ENCODE measurements at regions not wholly inside any gene's neighbourhood (a gene's known extent, or its start where the extent isn't known, plus 50 kb on each side); places are given as distances from the start of the nearest gene placed in this dataset.

GRCh38 chr5:81846301-81846700 lies 95.4 kb upstream of the SSBP2 start:
- intact Hi-C loops (cut with micrococcal nuclease): no loop called here
- peaks cover 15% of the 10 kb centered on the region for H3K4me1 Mint-ChIP-seq
- no peaks in the 10 kb centered on the region for H3K27me3 Mint-ChIP-seq
- ChIA-PET CTCF (no interaction called here), POLR2A (no interaction called here)
- H3K9me3 Mint-ChIP-seq: no peaks in the 10 kb centered on the region
- no peak for ATAC-seq (ENCODE audit: low read depth)
- DNase-seq: no peak
- H3K36me3 Mint-ChIP-seq (ENCODE audit: low read depth): no peaks in the 10 kb centered on the region
- no peak for TF ChIP-seq CTCF (IDR thresholded peaks at IDR 0.05)
- no peak overlapping the region for H3K27ac Mint-ChIP-seq
- no peak overlapping the region for H3K4me3 Mint-ChIP-seq

- H3K4me3 Mint-ChIP-seq: no peak overlapping the region
- ChIA-PET CTCF (no interaction called here), POLR2A (no interaction called here)
- H3K27me3 Mint-ChIP-seq: no peaks in the 10 kb centered on the region
- ATAC-seq (ENCODE audit: low read depth) (no peak), DNase-seq (no peak)
- intact Hi-C loops (cut with micrococcal nuclease): no loop called here
- no peaks in the 10 kb centered on the region for H3K36me3 Mint-ChIP-seq (ENCODE audit: low read depth)
- no peaks in the 10 kb centered on the region for H3K4me1 Mint-ChIP-seq
- H3K27ac Mint-ChIP-seq: no peak overlapping the region
- no peak for TF ChIP-seq CTCF (IDR thresholded peaks at IDR 0.05)
- H3K9me3 Mint-ChIP-seq: no peaks in the 10 kb centered on the region
Measured at GRCh38 chr5:81843845-81844244, 92.9 kb upstream of the SSBP2 start.

GRCh38 chr5:81842795-81843398 lies 92.0 kb upstream of the SSBP2 start:
- POLR2A ChIA-PET: no interaction called here
- Mint-ChIP-seq H3K4me1 (peaks cover 2% of the 10 kb centered on the region), H3K27me3 (no peaks in the 10 kb centered on the region), H3K36me3 (ENCODE audit: low read depth) (no peaks in the 10 kb centered on the region), H3K4me3 (no peak overlapping the region), H3K27ac (no peak overlapping the region), H3K9me3 (no peaks in the 10 kb centered on the region)
- ATAC-seq (ENCODE audit: low read depth): no peak
- no peak for DNase-seq
- CTCF ChIA-PET: no interaction called here
- no peak for TF ChIP-seq CTCF (IDR thresholded peaks at IDR 0.05)
- intact Hi-C loops (cut with micrococcal nuclease): no loop called here

GRCh38 chr5:81839034-81839433 lies 88.1 kb upstream of the SSBP2 start:
- H3K36me3 Mint-ChIP-seq (ENCODE audit: low read depth): no peaks in the 10 kb centered on the region
- H3K9me3 Mint-ChIP-seq: no peaks in the 10 kb centered on the region
- no peaks in the 10 kb centered on the region for H3K27me3 Mint-ChIP-seq
- H3K4me1 Mint-ChIP-seq: peaks cover 2% of the 10 kb centered on the region
- DNase-seq: no peak
- no peak for TF ChIP-seq CTCF (IDR thresholded peaks at IDR 0.05)
- CTCF ChIA-PET: interaction anchor here (1.0 to 3.0 kb wide), 8 partner anchors 12 to 413 kb away, joined by 3 to 16 read pairs (median 4); no protein-coding TSS in a partner anchor
- intact Hi-C loops (cut with micrococcal nuclease): no loop called here
- ATAC-seq (ENCODE audit: low read depth): no peak
- POLR2A ChIA-PET: interaction anchor here (1.2 to 1.4 kb wide), 2 partner anchors 13 to 88 kb away, joined by 4 to 7 read pairs; partner anchors contain the start of gene SSBP2
- H3K27ac Mint-ChIP-seq: no peak overlapping the region
- H3K4me3 Mint-ChIP-seq: no peak overlapping the region

GRCh38 chr5:81838307-81838906 lies 87.5 kb upstream of the SSBP2 start:
- DNase-seq: no peak
- Mint-ChIP-seq H3K4me1 (peaks cover 2% of the 10 kb centered on the region), H3K27ac (no peak overlapping the region), H3K36me3 (ENCODE audit: low read depth) (no peaks in the 10 kb centered on the region), H3K27me3 (no peaks in the 10 kb centered on the region), H3K9me3 (no peaks in the 10 kb centered on the region), H3K4me3 (no peak overlapping the region)
- ATAC-seq (ENCODE audit: low read depth): peak; percentile 73
- POLR2A ChIA-PET: interaction anchor here (1.2 to 1.4 kb wide), 2 partner anchors 13 to 87 kb away, joined by 4 to 7 read pairs; partner anchors contain the start of gene SSBP2
- TF ChIP-seq CTCF (IDR thresholded peaks at IDR 0.05): no peak
- CTCF ChIA-PET: interaction anchor here (1.0 to 3.0 kb wide), 9 partner anchors 10 to 412 kb away, joined by 3 to 16 read pairs (median 4); no protein-coding TSS in a partner anchor
- intact Hi-C loops (cut with micrococcal nuclease): loop anchor here (1.0 kb wide), 3 partner anchors 324 to 413 kb away; no protein-coding TSS in a partner anchor
